Esophagus muscularis mucosa (tissue), 3 donors: ENCODE measurements at regions not wholly inside any gene's neighbourhood (a gene's known extent, or its start where the extent isn't known, plus 50 kb on each side); places are given as distances from the start of the nearest gene placed in this dataset.

Source experiments
- EP300 ChIP-seq: sonication (generic); formaldehyde crosslinking; IDR thresholded peaks from one replicate; pipeline ENCODE4 v1.6.1; 2017; ENCODE audit warnings: antibody characterized with exemption
- TF ChIP-seq, protein P1 (sequence below), 3 experiments: fragments of 200-600 bp in 2 of 3; fragments of 450-650 bp in 1 of 3; sonication (generic) in 2 of 3; IDR thresholded peaks; one replicate each; pipeline ENCODE4 v1.5.1; 2017 to 2019; ENCODE audit warnings: antibody characterized with exemption in 3 of 3, mild to moderate bottlenecking in 2 of 3, moderate library complexity in 1 of 3

DNA sequence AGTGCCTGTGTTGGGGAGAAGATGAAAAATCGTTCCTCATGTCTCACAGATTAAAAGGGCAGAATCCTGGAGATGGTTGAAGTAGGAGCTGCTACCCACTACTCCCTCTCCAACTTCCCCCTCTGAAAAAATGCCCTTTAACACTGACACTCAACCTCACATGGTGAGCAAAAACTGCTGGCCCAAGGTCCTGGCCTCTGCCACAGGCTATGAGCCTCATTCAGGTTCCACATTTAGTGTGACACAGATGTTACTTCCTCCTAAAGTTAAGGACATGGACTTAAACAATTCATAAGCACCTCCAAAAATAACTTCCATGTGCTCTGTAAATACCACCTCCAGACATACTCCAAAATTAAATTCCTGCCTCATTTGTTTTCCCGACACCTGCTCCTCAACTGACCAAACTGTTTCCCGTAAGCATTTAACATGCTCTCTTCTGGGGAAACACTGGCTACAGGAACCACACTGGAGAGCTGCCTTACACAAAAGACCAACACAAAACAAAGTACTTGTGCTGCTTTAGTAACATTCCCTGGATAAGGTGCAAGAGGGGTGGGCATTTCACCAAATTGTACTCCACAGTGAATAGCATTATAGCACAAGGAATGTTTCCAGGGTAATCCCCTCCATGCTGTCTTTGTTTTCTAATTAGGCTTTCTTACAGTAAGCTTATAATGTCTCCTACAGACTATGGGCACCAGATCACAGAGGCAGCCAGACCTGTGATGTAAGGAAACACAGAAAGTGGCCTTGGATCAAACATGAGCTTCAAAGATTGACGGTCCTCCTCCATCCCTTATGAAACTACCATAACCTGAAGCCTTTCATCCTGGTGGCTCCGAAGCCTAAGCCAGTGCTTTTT is 57.0 kb downstream of the PHLDA1 start:
- TF ChIP-seq, protein P1, sequence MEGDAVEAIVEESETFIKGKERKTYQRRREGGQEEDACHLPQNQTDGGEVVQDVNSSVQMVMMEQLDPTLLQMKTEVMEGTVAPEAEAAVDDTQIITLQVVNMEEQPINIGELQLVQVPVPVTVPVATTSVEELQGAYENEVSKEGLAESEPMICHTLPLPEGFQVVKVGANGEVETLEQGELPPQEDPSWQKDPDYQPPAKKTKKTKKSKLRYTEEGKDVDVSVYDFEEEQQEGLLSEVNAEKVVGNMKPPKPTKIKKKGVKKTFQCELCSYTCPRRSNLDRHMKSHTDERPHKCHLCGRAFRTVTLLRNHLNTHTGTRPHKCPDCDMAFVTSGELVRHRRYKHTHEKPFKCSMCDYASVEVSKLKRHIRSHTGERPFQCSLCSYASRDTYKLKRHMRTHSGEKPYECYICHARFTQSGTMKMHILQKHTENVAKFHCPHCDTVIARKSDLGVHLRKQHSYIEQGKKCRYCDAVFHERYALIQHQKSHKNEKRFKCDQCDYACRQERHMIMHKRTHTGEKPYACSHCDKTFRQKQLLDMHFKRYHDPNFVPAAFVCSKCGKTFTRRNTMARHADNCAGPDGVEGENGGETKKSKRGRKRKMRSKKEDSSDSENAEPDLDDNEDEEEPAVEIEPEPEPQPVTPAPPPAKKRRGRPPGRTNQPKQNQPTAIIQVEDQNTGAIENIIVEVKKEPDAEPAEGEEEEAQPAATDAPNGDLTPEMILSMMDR (IDR thresholded peaks at IDR 0.05) = no peak
- no peak for TF ChIP-seq EP300
